GM20431 (cell line): ENCODE measurements at regions not wholly inside any gene's neighbourhood (a gene's known extent, or its start where the extent isn't known, plus 50 kb on each side); places are given as distances from the start of the nearest gene placed in this dataset.

ENCODE experiments used
- in situ Hi-C: fragments of 300-500 bp; cut with MseI, MboI; formaldehyde crosslinking; loops from one replicate; pipeline ENCODE4 v1.15.0; 2020; ENCODE audit warnings: low sequenced_read_pairs; ENCODE audit not compliant: unreplicated experiment

GRCh38 chr2:221212105-221212504, 360.0 kb downstream of the EPHA4 start:
- in situ Hi-C loops: no loop called here

- in situ Hi-C loops: no loop called here
Measured at GRCh38 chr2:221215487-221215886, 356.6 kb downstream of the EPHA4 start.

- in situ Hi-C loops: no loop called here
Measured at GRCh38 chr2:221216636-221217035, 355.5 kb downstream of the EPHA4 start.

GRCh38 chr2:221225752-221226151, 346.4 kb downstream of the EPHA4 start:
- in situ Hi-C loops: no loop called here

- in situ Hi-C loops: no loop called here
Measured at GRCh38 chr2:221228214-221228769, 343.8 kb downstream of the EPHA4 start.

- in situ Hi-C loops: no loop called here
Measured at GRCh38 chr2:221229099-221229498, 343.0 kb downstream of the EPHA4 start.

- in situ Hi-C loops: no loop called here
Measured at GRCh38 chr2:221231511-221231910, 340.6 kb downstream of the EPHA4 start.

- in situ Hi-C loops: no loop called here
Measured at GRCh38 chr2:221235941-221236340, 336.2 kb downstream of the EPHA4 start.

- in situ Hi-C loops: no loop called here
Measured at GRCh38 chr2:221241072-221241471, 331.0 kb downstream of the EPHA4 start.

GRCh38 chr2:221243771-221244170, 328.3 kb downstream of the EPHA4 start:
- in situ Hi-C loops: no loop called here

GRCh38 chr2:221245045-221245444, 327.1 kb downstream of the EPHA4 start:
- in situ Hi-C loops: no loop called here

- in situ Hi-C loops: no loop called here
Measured at GRCh38 chr2:221245772-221246171, 326.3 kb downstream of the EPHA4 start.

GRCh38 chr2:221254299-221254698, 317.8 kb downstream of the EPHA4 start:
- in situ Hi-C loops: no loop called here

GRCh38 chr2:221255862-221256261, 316.2 kb downstream of the EPHA4 start:
- in situ Hi-C loops: no loop called here

- in situ Hi-C loops: no loop called here
Measured at GRCh38 chr2:221258464-221258863, 313.6 kb downstream of the EPHA4 start.

- in situ Hi-C loops: no loop called here
Measured at GRCh38 chr2:221262651-221263050, 309.5 kb downstream of the EPHA4 start.

GRCh38 chr2:221263573-221263972, 308.5 kb downstream of the EPHA4 start:
- in situ Hi-C loops: no loop called here

- in situ Hi-C loops: no loop called here
Measured at GRCh38 chr2:221264318-221264717, 307.8 kb downstream of the EPHA4 start.

- in situ Hi-C loops: no loop called here
Measured at GRCh38 chr2:221267773-221268425, 304.2 kb downstream of the EPHA4 start.

GRCh38 chr2:221268631-221269030, 303.5 kb downstream of the EPHA4 start:
- in situ Hi-C loops: no loop called here

- in situ Hi-C loops: no loop called here
Measured at GRCh38 chr2:221270806-221271205, 301.3 kb downstream of the EPHA4 start.

- in situ Hi-C loops: no loop called here
Measured at GRCh38 chr2:221272729-221273128, 299.4 kb downstream of the EPHA4 start.
